Ovary (tissue), 7 donors: ENCODE measurements at regions not wholly inside any gene's neighbourhood (a gene's known extent, or its start where the extent isn't known, plus 50 kb on each side); places are given as distances from the start of the nearest gene placed in this dataset.

Experiments used
- DNase-seq, 5 donors: peaks; one replicate each; pipeline ENCODE4 v3.0.0-alpha.2; 2019 to 2020
- H3K27ac ChIP-seq, 2 donors: fragments of 200-600 bp; one replicate each; pipeline versions ENCODE4 v1.5.1 to v1.8.0; 2019 to 2022
- H3K27me3 ChIP-seq: fragments of 200-600 bp; one replicate; pipeline ENCODE4 v1.8.0; 2022
- H3K36me3 ChIP-seq: fragments of 200-600 bp; sonication (generic); one replicate; pipeline ENCODE4 v1.5.1; 2019
- H3K4me1 ChIP-seq: one replicate; pipeline ENCODE4 v1.8.1; 2013; ENCODE audit warnings: mild to moderate bottlenecking, moderate library complexity; ENCODE audit not compliant: insufficient read depth
- H3K4me3 ChIP-seq: fragments of 200-600 bp; sonication (generic); one replicate; pipeline ENCODE4 v1.5.1; 2017
- H3K9me3 ChIP-seq, 2 donors: fragments of 200-600 bp in 1 of 2; sonication (generic) in 1 of 2; one replicate each; pipeline versions ENCODE4 v1.5.1 to v1.8.1; 2013 to 2019; ENCODE audit warnings: mild to moderate bottlenecking in 1 of 2, moderate library complexity in 1 of 2
- CTCF ChIP-seq, 3 donors: fragments of 450-650 bp in 2 of 3; fragments of 200-600 bp in 1 of 3; IDR thresholded peaks; one replicate each; pipeline versions ENCODE4 v1.5.1 to v1.8.0; 2016 to 2022; ENCODE audit warnings: antibody characterized with exemption in 3 of 3, mild to moderate bottlenecking in 1 of 3
- EP300 ChIP-seq: sonication (generic); formaldehyde crosslinking; IDR thresholded peaks from one replicate; pipeline ENCODE4 v1.6.1; 2017; ENCODE audit warnings: antibody characterized with exemption
- POLR2A ChIP-seq: fragments of 450-650 bp; IDR thresholded peaks from one replicate; pipeline ENCODE4 v1.6.1; 2017; ENCODE audit warnings: antibody characterized with exemption, mild to moderate bottlenecking, moderate library complexity
- WGBS, 3 donors: extraction: QIAGEN DNeasy Blood & Tissue Kit in 1 of 3; methylation state at CpG; one replicate each; pipeline versions ENCODE4 v1.1.5 to v1.1.7; 2013 to 2017; 5-methylcytosine and 5-hydroxymethylcytosine counted together
- intact Hi-C, 4 donors: fragments of 100-400 bp; cut with DNase I; formaldehyde crosslinking; loops; one replicate each; pipeline versions ENCODE4 v1.11.0 to v1.15.1; 2022 to 2023
- donor health status: DM: no; HTN: no; CAD: no; lungs with moderate emphysema.
- donor health status: DM: no; HTN: no; CAD: no.
- donor health status: Bipolar disorder and iron deficiency.
- donor health status: DM: no; HTN: no; CAD: no.
- donor health status: DM: yes; HTN: yes; CAD: no.

DNA sequence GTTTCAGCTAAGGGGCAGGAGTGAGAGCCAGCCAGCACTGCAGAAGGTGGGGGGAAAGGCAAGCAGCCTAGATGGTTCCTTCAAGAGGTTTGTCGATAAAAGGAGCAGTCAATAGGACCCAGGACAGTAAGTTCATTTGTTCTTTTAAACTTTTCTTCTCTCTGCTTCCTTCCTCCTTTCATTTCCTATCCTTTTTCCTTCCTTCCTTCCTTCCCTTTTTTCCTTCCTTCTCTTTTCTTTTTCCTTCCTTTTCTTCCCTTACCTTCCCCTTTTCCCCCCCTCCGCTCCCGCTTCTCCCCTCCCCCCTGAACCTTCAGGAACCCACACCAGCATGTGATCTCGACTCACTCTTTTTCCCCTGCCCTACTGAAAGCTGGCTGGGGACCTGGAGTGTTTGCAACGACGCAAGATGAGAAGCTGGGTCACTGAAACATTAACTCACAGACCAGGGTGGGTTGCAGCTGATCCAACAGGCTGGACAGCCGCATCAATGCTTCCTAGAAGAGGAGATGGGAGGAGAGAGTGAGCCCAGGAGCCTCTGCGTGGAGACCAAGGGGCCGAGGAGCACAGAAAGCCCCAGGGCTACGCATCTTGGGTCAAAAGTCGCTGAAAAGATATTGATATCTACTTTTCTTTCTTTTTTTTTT is 103.4 kb upstream of the SDK1 start:
- no peak for DNase-seq
- TF ChIP-seq CTCF (IDR thresholded peaks at IDR 0.05), result no peak
- TF ChIP-seq POLR2A, result no peak
- TF ChIP-seq EP300, result no peak
- Histone ChIP-seq H3K27me3 (no peaks in the 10 kb centered on the region), H3K4me1 (no peaks in the 10 kb centered on the region), H3K27ac (no peak overlapping the region), H3K9me3 (no peaks in the 10 kb centered on the region), H3K36me3 (no peaks in the 10 kb centered on the region), H3K4me3 (no peak overlapping the region)
- intact Hi-C loops, result no loop called here
- 77 to 84% (median 82%) methylated on average over 11 of the region's 11 CpGs for WGBS, 3 donors

DNA sequence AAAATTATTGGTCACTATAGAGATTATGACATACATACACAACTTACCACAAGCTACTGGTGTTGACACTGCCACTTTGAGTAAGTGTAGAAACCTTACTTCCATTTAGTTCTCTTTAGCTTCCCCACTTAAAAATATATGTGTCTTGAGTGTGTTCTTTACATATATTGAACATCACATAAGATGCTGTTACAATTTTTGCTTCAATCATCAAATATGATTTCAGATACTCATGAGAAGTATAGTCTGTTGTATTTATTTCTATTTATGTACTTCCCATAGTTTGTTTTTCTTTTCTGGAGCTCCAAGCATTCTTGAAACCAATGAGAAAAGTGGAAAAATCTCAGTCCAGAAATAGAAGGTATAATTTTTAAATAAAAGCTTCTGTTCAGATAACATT is 102.7 kb upstream of the SDK1 start:
- DNase-seq, result no peak
- no peak for TF ChIP-seq CTCF (IDR thresholded peaks at IDR 0.05)
- no peak for TF ChIP-seq POLR2A
- TF ChIP-seq EP300, result no peak

DNA sequence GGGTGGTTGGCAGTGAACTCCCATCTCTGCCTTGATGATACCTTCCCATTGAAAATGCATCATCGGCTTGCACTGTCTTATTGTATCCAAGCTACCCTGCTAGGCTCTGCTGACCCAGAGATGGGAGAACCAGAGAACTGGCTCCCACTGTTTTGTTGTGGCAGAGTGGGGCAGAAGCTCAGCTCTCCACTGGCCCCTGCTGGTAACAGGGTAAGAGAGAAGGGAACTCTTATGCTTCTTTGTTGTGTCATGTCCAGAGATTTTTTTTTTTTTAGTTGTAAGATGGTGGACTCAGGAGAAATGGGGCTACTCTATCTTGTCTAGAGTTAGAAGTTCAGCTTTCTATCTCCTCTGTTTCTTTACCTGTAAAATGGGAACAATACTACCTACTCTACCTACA is 100.5 kb upstream of the SDK1 start:
- DNase-seq, result no peak
- no peak overlapping the region for H3K4me3 ChIP-seq
- no peaks in the 10 kb centered on the region for H3K36me3 ChIP-seq
- intact Hi-C loops, result no loop called here
- H3K9me3 ChIP-seq, result no peaks in the 10 kb centered on the region
- TF ChIP-seq EP300 (no peak), POLR2A (no peak), CTCF (IDR thresholded peaks at IDR 0.05) (no peak)
- no peaks in the 10 kb centered on the region for H3K27me3 ChIP-seq
- H3K4me1 ChIP-seq, result no peaks in the 10 kb centered on the region
- 94 to 100% (median 95%) methylated on average over 1 of the region's 1 CpG for WGBS, 3 donors
- H3K27ac ChIP-seq, result no peak overlapping the region

More for the DNA sequence above, 102.7 kb upstream of the SDK1 start:
- H3K4me3 ChIP-seq, result no peak overlapping the region
- H3K36me3 ChIP-seq, result no peaks in the 10 kb centered on the region
- H3K27ac ChIP-seq, result no peak overlapping the region
- no peaks in the 10 kb centered on the region for H3K4me1 ChIP-seq
- H3K27me3 ChIP-seq, result no peaks in the 10 kb centered on the region
- no peaks in the 10 kb centered on the region for H3K9me3 ChIP-seq
- intact Hi-C loops, result no loop called here

- Histone ChIP-seq H3K27ac (no peak overlapping the region), H3K4me3 (no peak overlapping the region), H3K27me3 (no peaks in the 10 kb centered on the region), H3K36me3 (no peaks in the 10 kb centered on the region), H3K9me3 (no peaks in the 10 kb centered on the region), H3K4me1 (no peaks in the 10 kb centered on the region)
- intact Hi-C loops, result no loop called here
- 89 to 95% (median 93%) methylated on average over 1 of the region's 1 CpG for WGBS, 3 donors
- no peak for TF ChIP-seq EP300
- no peak for TF ChIP-seq POLR2A
- TF ChIP-seq CTCF (IDR thresholded peaks at IDR 0.05), result no peak
- no peak for DNase-seq
Measured at GRCh38 chr7:3201306-3201705, 99.7 kb upstream of the SDK1 start.
